ENCODE measurements at regions not wholly inside any gene's neighbourhood (a gene's known extent, or its start where the extent isn't known, plus 50 kb on each side); places are given as distances from the start of the nearest gene placed in this dataset.

DNA sequence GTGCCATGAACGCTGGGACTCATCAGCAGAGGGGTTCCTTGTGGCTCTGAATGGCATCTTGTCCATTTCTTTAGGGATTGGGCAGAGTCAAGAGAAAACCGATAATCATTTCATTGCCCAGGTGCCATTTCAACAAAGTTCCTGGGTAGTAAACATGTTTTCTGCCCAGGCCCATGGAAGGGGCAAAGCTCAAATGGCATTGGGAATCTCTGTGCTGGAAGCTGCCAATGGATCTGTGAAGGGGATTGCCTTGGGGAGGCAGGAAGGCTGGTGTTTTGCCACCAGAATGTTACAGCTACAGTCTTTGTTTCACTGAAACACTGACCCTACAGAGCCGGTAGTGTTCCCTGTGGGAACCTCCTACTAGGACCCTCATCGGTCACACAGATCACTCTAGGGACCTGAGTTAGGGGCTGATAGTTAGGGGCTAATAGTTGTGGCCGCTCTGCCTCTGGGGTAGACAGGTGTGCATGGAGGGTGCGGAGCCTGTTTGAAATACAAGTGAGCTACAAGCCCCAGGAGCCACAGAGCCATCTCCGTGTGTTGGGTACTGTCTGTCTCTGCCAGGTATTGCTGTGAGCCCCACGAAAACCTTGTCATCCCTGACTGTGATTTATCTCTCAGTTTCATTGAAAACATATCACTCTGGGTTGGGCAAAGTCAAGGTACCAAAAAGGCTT, 224.4 kb upstream of the COPS8 start:
- TF ChIP-seq, protein P1, sequence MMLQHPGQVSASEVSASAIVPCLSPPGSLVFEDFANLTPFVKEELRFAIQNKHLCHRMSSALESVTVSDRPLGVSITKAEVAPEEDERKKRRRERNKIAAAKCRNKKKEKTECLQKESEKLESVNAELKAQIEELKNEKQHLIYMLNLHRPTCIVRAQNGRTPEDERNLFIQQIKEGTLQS (IDR thresholded peaks at IDR 0.05; ENCODE audit: insufficient read depth, low read depth, low read length) = no peak
- TF ChIP-seq KDM4A (IDR thresholded peaks at IDR 0.05; ENCODE audit: low read depth, low read length, severe bottlenecking) (no peak), EP300 (IDR thresholded peaks at IDR 0.05; ENCODE audit: borderline replicate concordance in 1 of 2, low read depth in 2 of 2, low read length in 2 of 2) (no peak)

All from H1 (cell line).